Cardiac muscle cell (in vitro differentiated cells and primary cell): ENCODE measurements at regions not wholly inside any gene's neighbourhood (a gene's known extent, or its start where the extent isn't known, plus 50 kb on each side); places are given as distances from the start of the nearest gene placed in this dataset.
A peak's percentile ranks its signal among the peaks of the same experiment; 100 is the strongest.

ENCODE experiments used
- DNase-seq, 2 donors: peaks; one replicate each; pipeline versions ENCODE4 v3.0.0 to v3.0.0-alpha.2; 2010 to 2017; ENCODE audit warnings: low read depth in 1 of 2, low spot score in 1 of 2
- H3K27ac ChIP-seq: fragments of 200-600 bp; sonication (generic); 2 replicates; pipeline ENCODE4 v1.5.1; 2016
- H3K27me3 ChIP-seq: fragments of 200-600 bp; sonication (generic); 2 replicates; pipeline ENCODE4 v1.6.0; 2016; ENCODE audit warnings: control low read depth
- H3K36me3 ChIP-seq: fragments of 200-600 bp; sonication (generic); 2 replicates; pipeline ENCODE4 v1.5.1; 2016; ENCODE audit warnings: control low read depth
- H3K4me1 ChIP-seq: fragments of 200-600 bp; sonication (generic); 2 replicates; pipeline ENCODE4 v1.8.1; 2017; ENCODE audit warnings: low read depth, mild to moderate bottlenecking, mixed run types
- H3K4me3 ChIP-seq: fragments of 200-600 bp; sonication (generic); 2 replicates; pipeline ENCODE4 v1.5.1; 2016; ENCODE audit warnings: mild to moderate bottlenecking
- H3K9me3 ChIP-seq: fragments of 200-600 bp; sonication (generic); 2 replicates; pipeline ENCODE4 v1.5.1; 2017; ENCODE audit warnings: low read depth, mild to moderate bottlenecking, control low read depth
- TF ChIP-seq, protein P1 (sequence below): IDR thresholded peaks from 2 replicates; pipeline ENCODE4 v1.5.1; 2012; ENCODE audit warnings: low read depth, mild to moderate bottlenecking, low read length

DNA sequence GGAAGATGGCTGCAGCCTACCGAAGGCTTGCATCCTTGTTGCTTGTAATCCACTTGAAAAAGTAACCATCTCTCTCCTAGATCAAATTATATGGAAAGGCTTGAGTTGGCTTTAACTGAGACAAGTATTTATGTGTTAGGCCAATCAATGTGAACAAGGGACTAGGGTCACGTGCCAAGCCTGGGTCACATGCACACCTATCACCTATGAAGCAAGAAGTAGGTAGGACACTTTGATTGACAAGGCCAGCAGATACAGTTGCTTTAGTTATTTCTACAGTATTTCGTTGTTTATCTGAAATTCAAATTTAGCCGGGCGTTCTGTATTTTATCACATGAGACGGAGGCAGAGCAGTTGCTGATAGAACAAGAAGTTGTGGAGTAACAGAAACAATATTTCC is 212.3 kb upstream of the OTX2 start:
- Histone ChIP-seq H3K4me3 (no peak overlapping the region), H3K27ac (no peak overlapping the region), H3K4me1 (no peaks in the 10 kb centered on the region), H3K36me3 (no peaks in the 10 kb centered on the region), H3K9me3 (no peaks in the 10 kb centered on the region), H3K27me3 (no peaks in the 10 kb centered on the region)
- DNase-seq, result no peak
- TF ChIP-seq, protein P1, sequence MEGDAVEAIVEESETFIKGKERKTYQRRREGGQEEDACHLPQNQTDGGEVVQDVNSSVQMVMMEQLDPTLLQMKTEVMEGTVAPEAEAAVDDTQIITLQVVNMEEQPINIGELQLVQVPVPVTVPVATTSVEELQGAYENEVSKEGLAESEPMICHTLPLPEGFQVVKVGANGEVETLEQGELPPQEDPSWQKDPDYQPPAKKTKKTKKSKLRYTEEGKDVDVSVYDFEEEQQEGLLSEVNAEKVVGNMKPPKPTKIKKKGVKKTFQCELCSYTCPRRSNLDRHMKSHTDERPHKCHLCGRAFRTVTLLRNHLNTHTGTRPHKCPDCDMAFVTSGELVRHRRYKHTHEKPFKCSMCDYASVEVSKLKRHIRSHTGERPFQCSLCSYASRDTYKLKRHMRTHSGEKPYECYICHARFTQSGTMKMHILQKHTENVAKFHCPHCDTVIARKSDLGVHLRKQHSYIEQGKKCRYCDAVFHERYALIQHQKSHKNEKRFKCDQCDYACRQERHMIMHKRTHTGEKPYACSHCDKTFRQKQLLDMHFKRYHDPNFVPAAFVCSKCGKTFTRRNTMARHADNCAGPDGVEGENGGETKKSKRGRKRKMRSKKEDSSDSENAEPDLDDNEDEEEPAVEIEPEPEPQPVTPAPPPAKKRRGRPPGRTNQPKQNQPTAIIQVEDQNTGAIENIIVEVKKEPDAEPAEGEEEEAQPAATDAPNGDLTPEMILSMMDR, result no peak

DNA sequence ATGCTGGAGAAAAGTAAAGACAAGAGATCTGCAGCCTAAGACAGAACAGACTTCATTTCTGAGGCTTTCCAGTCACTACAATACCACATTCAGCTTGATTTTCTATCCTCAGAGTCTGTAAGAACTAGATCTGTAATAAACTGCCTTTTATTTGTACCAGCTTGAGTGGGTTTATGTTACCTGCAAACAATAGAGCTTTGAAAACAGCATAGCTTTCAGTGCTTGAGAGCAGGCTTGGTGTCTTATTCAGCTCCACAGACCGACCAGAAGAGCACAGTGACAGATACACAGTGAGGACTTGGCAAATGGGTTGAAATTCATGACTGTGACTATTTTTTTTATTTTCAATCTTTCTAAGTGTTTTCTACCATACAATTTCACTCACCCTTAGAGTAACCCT is 207.8 kb upstream of the OTX2 start:
- no peaks in the 10 kb centered on the region for H3K36me3 ChIP-seq
- H3K9me3 ChIP-seq, result no peaks in the 10 kb centered on the region
- no peak for DNase-seq
- TF ChIP-seq, protein P1, result no peak
- H3K27me3 ChIP-seq, result no peaks in the 10 kb centered on the region
- no peak overlapping the region for H3K27ac ChIP-seq
- no peak overlapping the region for H3K4me3 ChIP-seq
- H3K4me1 ChIP-seq, result no peaks in the 10 kb centered on the region

DNA sequence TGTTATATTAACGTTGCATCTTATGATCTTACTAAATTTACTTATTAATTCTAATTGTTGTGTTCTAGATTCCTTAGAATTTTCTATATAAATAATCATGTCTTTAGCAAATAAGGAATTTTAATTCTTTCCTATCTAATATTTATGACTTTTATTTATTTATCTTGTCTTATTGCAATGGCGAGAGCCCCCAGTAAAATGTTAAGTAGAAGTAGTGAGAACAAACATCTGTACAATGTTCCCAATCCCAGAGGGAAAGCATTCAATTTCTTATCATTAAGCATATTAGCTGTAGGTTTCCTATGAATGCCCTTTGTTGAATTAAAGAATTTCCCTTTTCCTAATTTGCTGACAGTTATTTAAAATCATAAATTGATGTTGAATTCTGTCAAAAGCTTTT is 203.7 kb upstream of the OTX2 start:
- H3K4me3 ChIP-seq, result no peak overlapping the region
- no peak for DNase-seq
- H3K36me3 ChIP-seq, result no peaks in the 10 kb centered on the region
- no peaks in the 10 kb centered on the region for H3K9me3 ChIP-seq
- TF ChIP-seq, protein P1, result no peak
- no peaks in the 10 kb centered on the region for H3K4me1 ChIP-seq
- H3K27ac ChIP-seq, result no peak overlapping the region
- H3K27me3 ChIP-seq, result no peaks in the 10 kb centered on the region

DNA sequence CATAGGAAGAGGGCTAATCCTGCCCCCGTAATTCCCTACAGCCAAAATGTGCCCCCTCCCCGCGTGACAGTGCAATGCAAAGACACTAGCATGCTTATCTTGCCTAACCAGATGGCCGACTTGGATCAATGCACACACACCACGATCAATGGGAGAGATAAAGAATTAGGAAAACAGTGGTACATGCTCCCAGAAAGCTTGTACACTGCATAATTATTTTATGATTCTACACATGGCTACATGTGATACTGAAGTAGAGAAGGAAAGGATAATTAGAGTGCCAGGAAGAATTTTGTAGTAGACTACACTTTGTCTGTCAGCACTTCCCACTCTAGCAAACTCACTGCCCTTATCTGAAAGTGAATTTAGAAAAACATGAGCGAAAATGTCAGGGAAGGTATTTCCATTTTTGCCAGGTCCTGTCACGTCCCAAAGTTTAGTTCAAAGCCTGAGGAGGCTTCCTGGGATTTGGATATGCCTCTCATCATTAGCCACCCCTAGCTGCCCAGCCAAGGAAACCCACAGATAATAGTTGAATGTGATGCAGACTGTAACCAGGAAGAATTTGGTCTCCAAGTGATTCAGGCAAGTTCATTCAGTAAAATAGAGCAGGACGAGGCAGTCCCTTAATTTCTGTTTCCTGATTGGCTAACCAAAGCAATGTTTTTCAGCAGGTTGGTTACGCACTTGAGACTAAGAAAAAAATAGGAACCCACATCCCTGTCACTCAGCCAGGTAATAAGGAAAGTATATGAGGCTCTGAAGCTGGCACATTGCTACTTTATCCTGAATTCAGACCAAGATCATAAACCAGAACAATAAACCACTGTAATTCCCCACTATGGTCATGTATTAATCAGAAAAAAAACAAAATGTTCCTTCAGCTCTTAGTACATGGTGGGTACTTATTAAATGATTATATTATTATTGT is 199.6 kb upstream of the OTX2 start:
- TF ChIP-seq, protein P1, result no peak
- Histone ChIP-seq H3K36me3 (no peaks in the 10 kb centered on the region), H3K27ac (no peak overlapping the region), H3K4me3 (no peak overlapping the region), H3K4me1 (no peaks in the 10 kb centered on the region), H3K27me3 (no peaks in the 10 kb centered on the region), H3K9me3 (no peaks in the 10 kb centered on the region)
- peak in 1 of 2 donors; percentile 9 for DNase-seq

DNA sequence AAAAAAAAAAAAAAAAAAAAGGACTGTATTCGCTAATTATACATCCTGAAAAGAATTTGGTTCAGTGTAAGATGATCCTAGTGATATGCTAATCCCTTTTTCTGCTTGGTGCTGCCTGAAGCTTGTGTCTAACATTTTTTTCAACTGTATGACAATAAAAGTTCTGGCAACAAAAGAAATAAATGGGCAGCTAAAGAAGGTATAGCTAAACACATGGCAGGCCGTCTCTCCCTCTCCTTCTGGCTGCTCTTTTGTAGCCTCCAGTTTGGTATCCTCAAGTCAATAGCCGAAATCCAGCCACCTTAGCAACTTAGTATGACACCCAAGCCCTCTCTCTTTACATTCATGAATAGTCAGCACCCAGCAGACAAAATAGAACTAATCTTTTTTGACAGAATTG is 198.3 kb upstream of the OTX2 start:
- Histone ChIP-seq H3K36me3 (no peaks in the 10 kb centered on the region), H3K9me3 (no peaks in the 10 kb centered on the region), H3K4me1 (no peaks in the 10 kb centered on the region), H3K4me3 (no peak overlapping the region), H3K27me3 (no peaks in the 10 kb centered on the region), H3K27ac (no peak overlapping the region)
- TF ChIP-seq, protein P1, result no peak
- DNase-seq, result no peak
